ENCODE measurements at regions not wholly inside any gene's neighbourhood (a gene's known extent, or its start where the extent isn't known, plus 50 kb on each side); places are given as distances from the start of the nearest gene placed in this dataset.

DNA sequence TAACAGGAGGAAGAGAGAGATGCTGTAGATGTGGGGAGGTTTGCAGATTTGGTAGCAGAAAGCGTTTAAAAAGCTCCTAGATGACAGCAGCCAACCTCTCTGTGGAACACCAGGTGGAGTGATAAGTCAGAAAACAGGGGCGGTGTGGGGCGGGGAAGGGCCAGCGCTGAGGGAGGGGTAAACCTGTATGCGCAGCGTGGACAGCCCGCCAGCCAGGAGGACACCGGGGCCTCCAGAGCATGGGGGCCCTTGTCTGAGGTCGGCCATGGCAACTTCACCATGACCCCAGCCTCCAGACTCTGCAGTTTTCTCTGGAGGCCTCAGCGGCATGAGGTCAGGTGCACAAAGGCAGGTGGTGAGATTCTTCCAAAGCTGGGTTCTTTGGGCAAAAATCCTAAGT is 423.7 kb downstream of the BRD1 start:
- H3K27me3 ChIP-seq (ENCODE audit: control insufficient read depth, insufficient read depth, low read length), result no peaks in the 10 kb centered on the region
- DNase-seq (ENCODE audit: low read depth), result no peak
- no peak overlapping the region for H3K4me3 ChIP-seq (ENCODE audit: low read depth, low read length)
- no peaks in the 10 kb centered on the region for H3K36me3 ChIP-seq (ENCODE audit: control insufficient read depth, insufficient read depth, low read length)
- FAIRE-seq, result no peak
- TF ChIP-seq, protein P1, sequence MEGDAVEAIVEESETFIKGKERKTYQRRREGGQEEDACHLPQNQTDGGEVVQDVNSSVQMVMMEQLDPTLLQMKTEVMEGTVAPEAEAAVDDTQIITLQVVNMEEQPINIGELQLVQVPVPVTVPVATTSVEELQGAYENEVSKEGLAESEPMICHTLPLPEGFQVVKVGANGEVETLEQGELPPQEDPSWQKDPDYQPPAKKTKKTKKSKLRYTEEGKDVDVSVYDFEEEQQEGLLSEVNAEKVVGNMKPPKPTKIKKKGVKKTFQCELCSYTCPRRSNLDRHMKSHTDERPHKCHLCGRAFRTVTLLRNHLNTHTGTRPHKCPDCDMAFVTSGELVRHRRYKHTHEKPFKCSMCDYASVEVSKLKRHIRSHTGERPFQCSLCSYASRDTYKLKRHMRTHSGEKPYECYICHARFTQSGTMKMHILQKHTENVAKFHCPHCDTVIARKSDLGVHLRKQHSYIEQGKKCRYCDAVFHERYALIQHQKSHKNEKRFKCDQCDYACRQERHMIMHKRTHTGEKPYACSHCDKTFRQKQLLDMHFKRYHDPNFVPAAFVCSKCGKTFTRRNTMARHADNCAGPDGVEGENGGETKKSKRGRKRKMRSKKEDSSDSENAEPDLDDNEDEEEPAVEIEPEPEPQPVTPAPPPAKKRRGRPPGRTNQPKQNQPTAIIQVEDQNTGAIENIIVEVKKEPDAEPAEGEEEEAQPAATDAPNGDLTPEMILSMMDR (IDR thresholded peaks at IDR 0.05; ENCODE audit: insufficient read depth, low read length, severe bottlenecking), result no peak

DNA sequence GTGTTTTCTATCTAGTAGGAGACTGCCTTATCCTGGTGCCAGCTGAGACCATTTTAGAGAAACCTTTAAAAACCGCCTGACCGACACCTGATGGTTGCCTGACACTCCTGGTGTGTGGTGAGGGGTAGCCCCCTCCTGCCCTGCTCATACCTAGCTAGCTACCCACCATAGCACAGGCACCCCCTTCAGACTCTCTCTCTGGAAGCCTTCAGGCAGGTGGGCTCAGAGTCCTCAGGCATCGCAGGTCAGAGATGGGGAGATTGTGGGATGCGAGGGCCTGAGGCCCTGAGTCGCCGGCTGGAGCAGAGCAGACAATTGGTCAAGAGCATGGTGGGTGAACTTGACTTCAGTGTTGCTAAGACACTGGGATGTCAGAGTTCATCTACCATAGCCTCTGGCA is 424.6 kb downstream of the BRD1 start:
- TF ChIP-seq, protein P1 (IDR thresholded peaks at IDR 0.05; ENCODE audit: insufficient read depth, low read length, severe bottlenecking), result no peak
- Histone ChIP-seq H3K4me3 (ENCODE audit: low read depth, low read length) (no peak overlapping the region), H3K27me3 (ENCODE audit: control insufficient read depth, insufficient read depth, low read length) (no peaks in the 10 kb centered on the region), H3K36me3 (ENCODE audit: control insufficient read depth, insufficient read depth, low read length) (no peaks in the 10 kb centered on the region)
- DNase-seq (ENCODE audit: low read depth) (no peak), FAIRE-seq (no peak)

DNA sequence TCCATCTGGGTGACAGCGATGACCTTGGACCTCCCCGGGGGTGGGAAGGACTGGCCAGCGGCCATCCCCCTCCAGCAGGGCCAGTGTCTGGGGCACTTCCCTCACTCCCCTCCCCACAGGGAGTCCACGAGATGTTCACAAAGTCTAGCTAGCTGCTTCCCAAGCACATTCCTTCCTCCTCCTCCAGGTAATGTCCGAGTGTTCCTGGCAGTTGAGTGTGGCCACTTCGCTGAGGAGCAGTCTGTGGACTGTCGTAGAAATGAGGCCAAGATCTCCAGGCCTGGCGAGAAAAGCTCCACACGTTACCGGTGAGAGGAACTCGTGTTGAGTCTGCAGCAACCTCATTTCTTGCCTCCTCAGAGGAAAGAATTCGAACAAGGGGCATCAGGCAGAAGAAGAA is 425.5 kb downstream of the BRD1 start:
- TF ChIP-seq, protein P1 (IDR thresholded peaks at IDR 0.05; ENCODE audit: insufficient read depth, low read length, severe bottlenecking), result no peak

DNA sequence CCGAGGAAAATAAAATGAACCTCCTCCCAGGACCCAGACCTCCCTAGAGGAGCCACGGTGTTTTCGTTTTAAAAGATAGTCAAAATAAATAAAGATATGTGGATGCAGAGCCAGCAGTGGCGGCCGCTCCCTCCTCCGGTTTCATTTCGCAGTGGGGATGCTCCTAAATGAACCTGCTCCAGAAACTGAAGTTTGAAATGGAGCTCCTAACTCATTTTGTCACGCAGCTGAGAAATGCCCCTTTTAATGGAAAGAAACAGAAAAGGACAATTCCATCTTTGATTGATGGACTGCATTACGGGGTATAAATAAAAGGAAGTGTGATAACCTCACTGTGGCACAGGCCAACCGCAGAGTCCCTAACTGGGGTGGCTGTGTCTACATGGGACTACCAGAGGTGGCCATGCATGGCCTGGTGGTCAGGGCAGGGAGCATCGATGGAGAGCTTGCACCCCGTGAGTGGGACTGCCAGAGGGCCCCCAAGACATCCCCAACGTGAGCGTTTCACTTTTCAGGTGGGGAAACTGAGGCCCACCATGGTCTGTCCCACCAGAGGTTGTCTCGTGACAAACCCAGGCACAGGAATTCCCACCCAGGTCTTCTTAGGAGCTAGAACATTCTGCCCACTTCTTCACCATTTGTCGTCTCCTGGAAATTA is 426.6 kb downstream of the BRD1 start:
- DNase-seq (ENCODE audit: low read depth), result no peak
- H3K4me3 ChIP-seq (ENCODE audit: low read depth, low read length), result no peak overlapping the region
- H3K27me3 ChIP-seq (ENCODE audit: control insufficient read depth, insufficient read depth, low read length), result no peaks in the 10 kb centered on the region
- no peaks in the 10 kb centered on the region for H3K36me3 ChIP-seq (ENCODE audit: control insufficient read depth, insufficient read depth, low read length)
- FAIRE-seq, result no peak
- TF ChIP-seq, protein P1 (IDR thresholded peaks at IDR 0.05; ENCODE audit: insufficient read depth, low read length, severe bottlenecking), result no peak

More for the DNA sequence above, 425.5 kb downstream of the BRD1 start:
- no peak for DNase-seq (ENCODE audit: low read depth)
- FAIRE-seq, result no peak
- no peaks in the 10 kb centered on the region for H3K27me3 ChIP-seq (ENCODE audit: control insufficient read depth, insufficient read depth, low read length)
- no peak overlapping the region for H3K4me3 ChIP-seq (ENCODE audit: low read depth, low read length)
- no peaks in the 10 kb centered on the region for H3K36me3 ChIP-seq (ENCODE audit: control insufficient read depth, insufficient read depth, low read length)

DNA sequence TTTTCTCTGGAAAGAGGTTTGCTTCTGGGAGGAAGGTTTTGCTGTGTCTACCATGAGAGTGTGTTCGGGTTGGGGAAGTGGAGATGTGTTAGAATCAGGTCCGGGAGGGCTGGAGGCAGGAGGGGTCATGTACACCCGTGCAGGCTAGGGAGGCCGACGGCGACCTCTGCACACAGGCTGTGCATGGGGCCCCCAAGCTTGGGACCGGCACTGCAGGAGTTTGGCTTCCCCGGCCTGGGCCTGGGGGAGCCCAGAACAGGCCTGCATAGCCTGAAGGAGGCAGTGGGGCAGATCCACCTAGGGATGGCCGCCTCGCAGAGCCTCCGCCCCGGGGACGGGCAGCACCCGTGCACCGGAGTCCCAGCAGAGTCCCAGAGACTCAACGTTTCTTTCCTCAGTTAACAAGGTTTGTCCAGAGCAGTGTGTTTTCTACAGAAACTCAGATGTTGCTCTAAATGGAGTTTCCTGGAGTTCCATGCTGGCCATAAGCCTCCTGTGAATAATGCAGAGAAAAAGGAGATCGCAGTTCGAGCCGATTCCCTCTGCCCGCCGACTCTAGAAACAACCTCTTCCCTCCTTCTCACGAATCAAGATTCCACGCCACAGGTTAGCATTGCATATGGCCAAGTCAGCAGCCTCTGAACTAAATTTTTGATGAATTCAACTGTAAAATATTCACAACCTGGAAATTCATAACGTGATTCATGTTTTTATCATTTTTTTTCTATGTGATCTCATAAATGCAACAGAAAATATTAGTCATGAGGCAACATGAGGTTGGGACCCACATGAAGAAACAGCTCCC is 427.3 kb downstream of the BRD1 start:
- Histone ChIP-seq H3K36me3 (ENCODE audit: control insufficient read depth, insufficient read depth, low read length) (no peaks in the 10 kb centered on the region), H3K27me3 (ENCODE audit: control insufficient read depth, insufficient read depth, low read length) (no peaks in the 10 kb centered on the region), H3K4me3 (ENCODE audit: low read depth, low read length) (no peak overlapping the region)
- TF ChIP-seq, protein P1 (IDR thresholded peaks at IDR 0.05; ENCODE audit: insufficient read depth, low read length, severe bottlenecking), result no peak
- DNase-seq (ENCODE audit: low read depth) (no peak), FAIRE-seq (no peak)

Data from bronchial epithelial cell (primary cell).